ENCODE measurements at regions not wholly inside any gene's neighbourhood (a gene's known extent, or its start where the extent isn't known, plus 50 kb on each side); places are given as distances from the start of the nearest gene placed in this dataset.
"Not testable (repeated sequence)": the region's sequence is repeated elsewhere in the genome, so short reads cannot be mapped to it uniquely, and the experiment has no call there.

- DNase-seq (ENCODE audit: low read depth), result not testable (repeated sequence)
Measured at GRCh38 chr4:84101653-84102625, 397.2 kb downstream of the NKX6-1 start.

GRCh38 chr4:84100071-84100470 lies 399.0 kb downstream of the NKX6-1 start:
- no peak for DNase-seq (ENCODE audit: low read depth)

GRCh38 chr4:84099599-84099998 lies 399.5 kb downstream of the NKX6-1 start:
- DNase-seq (ENCODE audit: low read depth), result no peak

- DNase-seq (ENCODE audit: low read depth), result no peak
Measured at GRCh38 chr4:84091266-84091665, 407.8 kb downstream of the NKX6-1 start.

GRCh38 chr4:84089652-84090437 lies 409.2 kb downstream of the NKX6-1 start:
- no peak for DNase-seq (ENCODE audit: low read depth)

GRCh38 chr4:84085986-84086385 lies 413.1 kb downstream of the NKX6-1 start:
- no peak for DNase-seq (ENCODE audit: low read depth)

GRCh38 chr4:84070289-84070688 lies 428.8 kb downstream of the NKX6-1 start:
- DNase-seq (ENCODE audit: low read depth), result no peak

GRCh38 chr4:84063619-84064018 lies 435.5 kb downstream of the NKX6-1 start:
- no peak for DNase-seq (ENCODE audit: low read depth)

GRCh38 chr4:84058201-84058600 lies 440.9 kb downstream of the NKX6-1 start:
- DNase-seq (ENCODE audit: low read depth), result no peak

GRCh38 chr4:84051639-84052038 lies 447.5 kb downstream of the NKX6-1 start:
- DNase-seq (ENCODE audit: low read depth), result no peak

- DNase-seq (ENCODE audit: low read depth), result no peak
Measured at GRCh38 chr4:84051089-84051488, 448.0 kb downstream of the NKX6-1 start.

GRCh38 chr4:84050015-84050414 lies 449.1 kb downstream of the NKX6-1 start:
- no peak for DNase-seq (ENCODE audit: low read depth)

GRCh38 chr4:84046551-84046950 lies 452.5 kb downstream of the NKX6-1 start:
- no peak for DNase-seq (ENCODE audit: low read depth)

- DNase-seq (ENCODE audit: low read depth), result no peak
Measured at GRCh38 chr4:84041426-84041825, 457.7 kb downstream of the NKX6-1 start.

- no peak for DNase-seq (ENCODE audit: low read depth)
Measured at GRCh38 chr4:84035568-84035967, 463.5 kb downstream of the NKX6-1 start.

- no peak for DNase-seq (ENCODE audit: low read depth)
Measured at GRCh38 chr4:84032372-84032771, 466.7 kb downstream of the NKX6-1 start.

GRCh38 chr4:84031401-84031800 lies 467.7 kb downstream of the NKX6-1 start:
- no peak for DNase-seq (ENCODE audit: low read depth)

GRCh38 chr4:84028340-84028739 lies 470.8 kb downstream of the NKX6-1 start:
- no peak for DNase-seq (ENCODE audit: low read depth)

GRCh38 chr4:84024405-84024804 lies 474.7 kb downstream of the NKX6-1 start:
- DNase-seq (ENCODE audit: low read depth), result no peak

- no peak for DNase-seq (ENCODE audit: low read depth)
Measured at GRCh38 chr4:84022564-84022963, 476.5 kb downstream of the NKX6-1 start.

- DNase-seq (ENCODE audit: low read depth), result no peak
Measured at GRCh38 chr4:84019626-84020025, 479.5 kb downstream of the NKX6-1 start.

- DNase-seq (ENCODE audit: low read depth), result no peak
Measured at GRCh38 chr4:84003046-84003445, 467.1 kb downstream of the GPAT3 start.

All from HS-5 (cell line).